Endometrium (tissue), 2 donors: ENCODE measurements at regions not wholly inside any gene's neighbourhood (a gene's known extent, or its start where the extent isn't known, plus 50 kb on each side); places are given as distances from the start of the nearest gene placed in this dataset.
"Not testable (repeated sequence)": the region's sequence is repeated elsewhere in the genome, so short reads cannot be mapped to it uniquely, and the experiment has no call there.

Source experiments
- FAIRE-seq: peaks from 2 replicates; lab custom pipeline; 2012; peaks lifted over from hg19 to GRCh38; lab: Jason Lieb, UNC
- donor health status: control.
- donor health status: control.

GRCh38 chr1:99501871-99502270 lies 144.0 kb upstream of the PALMD start:
- no peak for FAIRE-seq

DNA sequence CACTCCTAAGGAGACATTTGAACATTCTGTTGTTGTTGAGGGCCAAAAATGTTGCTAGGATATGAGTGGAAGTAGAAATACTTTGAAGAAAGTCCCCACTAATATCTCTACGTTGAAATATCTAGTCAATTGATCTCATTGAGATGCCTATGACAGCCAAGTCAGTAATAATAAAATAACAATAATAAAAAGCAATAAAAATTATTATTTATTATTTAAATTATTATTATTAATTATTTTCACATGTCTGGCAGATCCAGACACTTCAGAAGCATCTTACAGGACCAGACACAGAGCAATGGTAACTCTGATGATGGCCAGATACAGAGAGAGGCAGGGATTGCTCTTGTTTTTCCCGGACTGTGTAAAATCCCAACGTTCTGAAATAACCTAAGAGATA lies 143.5 kb upstream of the PALMD start:
- no peak for FAIRE-seq

DNA sequence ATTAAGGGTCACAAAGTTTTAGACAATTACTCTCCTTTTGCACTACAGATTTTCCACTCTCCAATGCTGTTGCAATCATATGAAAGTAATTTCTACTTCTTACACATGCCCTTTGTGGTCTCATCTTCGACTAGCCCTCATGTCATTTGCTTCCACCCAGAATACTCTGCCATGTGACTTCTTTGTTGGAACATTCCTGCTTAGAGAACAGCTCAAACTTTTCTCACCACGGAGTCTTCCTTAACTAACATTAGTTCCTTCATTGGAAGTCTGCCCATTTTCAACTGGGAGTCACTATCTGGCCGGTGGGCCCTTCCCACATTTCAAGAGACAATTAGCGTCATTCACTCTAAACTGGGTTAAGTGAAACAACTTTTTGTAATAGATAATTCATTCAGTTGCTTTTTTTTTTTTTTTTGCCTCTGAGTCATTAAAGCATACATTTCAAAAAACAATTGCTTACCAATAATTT lies 142.6 kb upstream of the PALMD start:
- no peak for FAIRE-seq

GRCh38 chr1:99504287-99504686 lies 141.6 kb upstream of the PALMD start:
- FAIRE-seq = no peak

DNA sequence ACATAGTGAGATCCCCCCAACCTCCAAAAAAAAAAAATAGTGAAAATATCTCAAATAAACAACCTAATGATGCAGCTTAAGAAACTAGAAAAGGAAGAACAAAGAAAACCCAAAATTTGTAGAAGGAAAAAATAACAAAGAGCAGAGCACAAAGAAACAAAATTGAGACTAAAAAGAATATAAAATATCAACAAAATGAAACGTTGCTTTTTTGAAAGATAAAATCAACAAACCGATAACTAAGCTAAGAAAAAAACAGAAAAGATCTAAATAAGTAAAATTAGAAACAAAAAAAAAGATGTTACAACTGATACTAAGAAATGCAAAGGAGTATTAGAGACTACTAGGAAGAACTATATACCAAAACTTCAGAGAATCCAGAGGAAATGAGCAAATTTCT lies 139.3 kb upstream of the PALMD start:
- no peak for FAIRE-seq

DNA sequence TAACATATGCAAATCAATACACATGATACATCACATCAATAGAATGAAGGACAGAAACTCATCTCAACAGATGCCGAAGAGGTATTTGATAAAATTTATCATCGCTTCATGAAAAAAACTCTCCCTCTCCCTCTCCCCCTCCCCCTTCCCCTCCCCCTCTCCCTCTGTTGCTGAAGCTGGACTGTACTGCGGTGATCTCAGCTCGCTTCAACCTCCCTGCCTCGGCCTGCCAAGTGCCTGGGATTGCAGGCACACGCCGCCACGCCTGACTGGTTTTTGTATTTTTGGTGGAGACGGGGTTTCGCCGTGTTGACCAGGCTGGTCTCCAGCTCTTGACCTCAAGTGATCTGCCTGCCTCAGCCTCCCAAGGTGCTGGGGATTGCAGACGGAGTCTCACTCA lies 138.5 kb upstream of the PALMD start:
- FAIRE-seq = not testable (repeated sequence)

- FAIRE-seq = no peak
Observed at GRCh38 chr1:99507906-99508732, 137.8 kb upstream of the PALMD start.

DNA sequence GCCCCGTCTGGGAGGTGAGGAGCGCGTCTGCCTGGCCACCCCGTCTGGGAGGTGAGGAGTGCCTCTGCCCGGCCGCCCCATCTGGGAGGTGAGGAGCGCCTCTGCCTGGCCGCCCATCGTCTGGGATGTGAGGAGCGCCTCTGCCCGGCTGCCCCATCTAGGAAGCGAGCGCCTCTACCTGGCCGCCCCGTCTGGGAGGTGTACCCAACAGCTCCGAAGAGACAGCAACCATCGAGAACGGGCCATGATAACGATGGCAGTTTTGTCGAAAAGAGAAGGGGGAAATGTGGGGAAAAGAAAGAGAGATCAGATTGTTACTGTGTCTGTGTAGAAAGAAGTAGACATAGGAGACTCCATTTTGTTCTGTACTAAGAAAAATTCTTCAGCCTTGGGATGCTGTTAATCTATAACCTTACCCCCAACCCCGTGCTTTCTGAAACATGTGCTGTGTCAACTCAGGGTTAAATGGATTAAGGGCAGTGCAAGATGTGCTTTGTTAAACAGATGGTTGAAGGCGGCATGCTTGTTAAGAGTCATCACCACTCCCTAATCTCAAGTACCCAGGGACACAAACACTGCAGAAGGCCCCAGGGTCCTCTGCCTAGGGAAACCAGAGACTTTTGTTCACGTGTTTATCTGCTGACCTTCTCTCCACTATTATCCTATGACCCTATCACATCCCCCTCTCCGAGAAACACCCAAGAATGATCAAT lies 137.0 kb upstream of the PALMD start:
- not testable (repeated sequence) for FAIRE-seq

DNA sequence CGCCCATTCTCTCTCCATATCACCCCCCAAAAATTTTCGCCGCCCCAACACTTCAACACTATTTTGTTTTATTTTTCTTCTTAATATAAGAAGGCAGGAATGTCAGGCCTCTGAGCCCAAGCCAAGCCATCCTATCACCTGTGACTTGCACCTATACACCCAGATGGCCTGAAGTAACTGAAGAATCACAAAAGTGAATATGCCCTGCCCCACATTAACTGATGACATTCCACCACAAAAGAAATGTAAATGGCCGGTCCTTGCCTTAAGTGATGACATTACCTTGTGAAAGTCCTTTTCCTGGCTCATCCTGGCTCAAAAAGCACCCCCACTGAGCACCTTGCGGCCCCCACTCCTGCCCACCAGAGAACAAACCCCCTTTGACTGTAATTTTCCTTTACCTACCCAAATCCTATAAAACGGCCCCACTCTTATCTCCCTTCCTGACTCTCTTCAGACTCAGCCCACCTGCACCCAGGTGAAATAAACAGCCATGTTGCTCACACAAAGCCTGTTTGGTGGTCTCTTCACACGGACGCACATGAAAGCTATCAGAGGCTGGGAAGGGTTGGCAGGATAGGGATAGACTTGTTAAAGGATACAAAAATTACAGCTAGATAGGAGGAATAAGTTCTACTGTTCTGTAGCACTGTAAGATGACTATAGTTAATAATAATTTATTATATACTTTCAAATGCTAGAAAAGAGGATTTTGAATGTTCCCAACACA lies 130.9 kb upstream of the PALMD start:
- not testable (repeated sequence) for FAIRE-seq

GRCh38 chr1:99516141-99516540 lies 129.8 kb upstream of the PALMD start:
- FAIRE-seq = no peak

GRCh38 chr1:99520121-99520520 lies 125.8 kb upstream of the PALMD start:
- no peak for FAIRE-seq

DNA sequence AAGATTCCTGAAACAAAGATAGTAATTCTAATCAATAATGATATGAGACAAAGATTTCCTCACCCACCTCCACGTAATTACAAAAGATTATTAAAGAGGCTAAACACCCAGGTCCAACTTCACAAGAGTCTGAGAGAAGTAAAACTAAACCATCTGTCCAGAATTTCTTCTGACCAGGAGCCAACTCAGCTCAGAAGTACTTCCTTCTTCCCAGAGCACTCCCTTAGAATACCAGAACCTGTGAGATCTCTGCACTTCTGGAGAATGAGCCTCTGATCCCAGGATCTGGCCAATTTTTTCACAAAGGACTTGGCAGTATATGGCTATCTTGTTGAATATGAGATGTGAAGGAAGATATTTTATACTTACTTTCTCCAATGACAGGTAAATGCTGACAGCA lies 120.6 kb upstream of the PALMD start:
- FAIRE-seq = no peak

DNA sequence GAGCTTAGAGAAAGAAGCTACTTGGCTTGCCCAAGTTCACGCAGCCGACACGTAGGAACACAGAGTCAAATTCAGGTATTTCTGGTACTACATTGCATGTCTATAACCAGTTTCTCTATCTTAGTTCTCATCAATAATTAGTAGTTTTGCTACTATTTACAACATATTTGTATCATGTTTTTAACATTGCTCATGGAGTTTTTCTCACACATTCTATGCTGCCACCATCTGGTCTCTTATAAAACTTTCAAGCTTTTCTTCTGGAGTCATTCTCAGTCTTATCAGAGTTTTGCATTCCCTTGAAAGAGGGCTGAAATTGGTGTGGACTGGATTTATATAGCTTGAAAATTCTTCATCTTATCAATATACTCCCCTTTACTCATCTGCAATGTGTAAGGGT lies 118.8 kb upstream of the PALMD start:
- FAIRE-seq = peak; percentile 90

DNA sequence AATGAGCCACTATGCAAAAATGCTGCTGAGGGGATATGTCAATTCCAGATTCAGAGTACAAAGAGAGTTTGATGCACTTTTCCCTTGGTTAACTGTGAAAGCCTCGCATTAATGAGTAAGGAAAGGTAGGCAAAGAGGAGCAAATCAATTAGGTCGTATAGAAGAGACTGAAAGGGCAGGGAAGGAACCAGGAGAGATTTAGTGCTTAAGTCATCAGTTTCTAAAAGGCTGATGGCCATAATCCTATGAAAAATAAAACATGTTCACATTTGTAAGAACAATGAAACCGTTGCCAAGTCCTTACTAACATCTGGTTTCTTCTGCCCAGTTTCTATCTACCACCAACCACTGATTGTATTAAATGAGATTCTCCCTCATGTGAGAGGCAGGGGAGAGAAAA lies 118.4 kb upstream of the PALMD start:
- FAIRE-seq = no peak

- no peak for FAIRE-seq
Observed at GRCh38 chr1:99529002-99529401, 116.9 kb upstream of the PALMD start.

DNA sequence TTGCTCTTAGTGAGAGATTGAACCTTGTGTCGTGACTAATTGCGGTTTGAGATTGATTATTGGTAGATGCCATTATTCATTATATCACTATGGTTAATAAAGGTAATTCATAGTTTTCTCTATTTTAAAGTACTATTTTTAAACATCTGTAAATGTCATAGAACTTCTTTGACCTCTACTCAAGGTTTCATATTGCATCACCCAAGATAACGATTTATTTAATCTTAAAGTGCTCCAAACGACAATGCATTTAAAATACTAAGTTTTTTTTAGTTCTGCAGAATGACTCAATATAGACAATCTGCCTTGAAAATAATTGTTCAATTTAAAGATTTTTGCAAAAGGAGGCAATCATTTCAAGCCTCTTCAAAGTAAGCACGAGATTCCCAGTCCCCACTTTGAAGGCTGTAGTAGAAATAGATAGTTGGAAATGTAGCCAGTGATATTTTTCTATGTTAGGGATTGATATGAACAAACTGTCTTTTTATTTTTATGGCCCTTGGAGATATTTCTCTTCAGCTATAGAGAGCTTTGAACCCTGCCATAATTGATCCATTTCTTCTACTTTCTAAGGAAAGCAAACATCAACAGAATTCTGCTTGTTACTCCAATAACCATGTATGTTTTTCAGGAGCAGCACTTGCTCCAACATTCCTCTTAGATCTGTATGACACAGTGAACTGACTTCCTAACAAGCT lies 114.2 kb upstream of the PALMD start:
- no peak for FAIRE-seq

- no peak for FAIRE-seq
Observed at GRCh38 chr1:99532276-99532580, 113.7 kb upstream of the PALMD start.

- FAIRE-seq = no peak
Observed at GRCh38 chr1:99533909-99534637, 111.8 kb upstream of the PALMD start.

GRCh38 chr1:99534638-99534930 lies 111.3 kb upstream of the PALMD start:
- no peak for FAIRE-seq

- FAIRE-seq = no peak
Observed at GRCh38 chr1:99535470-99536164, 110.3 kb upstream of the PALMD start.

- FAIRE-seq = no peak
Observed at GRCh38 chr1:99537886-99538617, 107.9 kb upstream of the PALMD start.
